HPDE6-E6E7 (cell line): ENCODE measurements at regions not wholly inside any gene's neighbourhood (a gene's known extent, or its start where the extent isn't known, plus 50 kb on each side); places are given as distances from the start of the nearest gene placed in this dataset.

Source experiments
- DNase-seq: peaks from one replicate; pipeline ENCODE4 v3.0.0; 2011; ENCODE audit warnings: missing footprints; ENCODE audit errors: extremely low spot score

DNA sequence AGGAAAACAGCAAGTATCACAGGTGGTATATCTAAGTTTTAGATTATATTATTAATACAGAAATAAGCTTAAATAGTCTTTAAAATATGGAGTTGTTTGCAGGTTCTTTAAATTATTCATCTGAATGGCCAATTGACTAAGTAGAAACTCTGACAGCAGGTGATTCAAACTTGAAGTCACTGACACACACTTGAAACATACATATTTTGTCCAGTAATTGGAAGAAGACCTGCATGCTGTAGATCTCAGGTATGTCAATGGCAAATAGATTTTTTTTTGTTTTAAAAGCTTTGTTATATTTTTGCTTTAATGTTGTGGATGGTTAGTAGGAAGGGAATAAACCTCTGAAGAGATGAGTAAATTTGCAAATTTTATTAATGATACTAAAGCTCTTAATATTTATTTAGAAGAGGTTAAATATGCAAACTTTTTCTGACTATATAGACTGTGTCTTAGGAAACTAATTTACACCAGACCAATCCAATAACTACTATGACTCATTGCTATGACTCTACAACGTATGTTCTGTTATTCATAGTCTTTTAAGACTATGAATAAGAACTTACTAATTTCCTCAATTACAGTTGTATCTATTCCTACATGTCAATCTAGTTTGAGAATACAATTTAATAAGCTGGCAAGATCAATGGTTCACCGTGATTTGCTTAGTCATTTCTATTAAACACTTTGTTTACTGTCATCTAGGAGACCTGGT, 53.9 kb upstream of the RORB start:
- peak; percentile 12 for DNase-seq

- no peak for DNase-seq
Observed at GRCh38 chr9:74444369-74444768, 52.8 kb upstream of the RORB start.
